ENCODE measurements at regions not wholly inside any gene's neighbourhood (a gene's known extent, or its start where the extent isn't known, plus 50 kb on each side); places are given as distances from the start of the nearest gene placed in this dataset.

- Mint-ChIP-seq H3K4me1 (no peaks in the 10 kb centered on the region), H3K27ac (no peak overlapping the region)
Observed at GRCh38 chr5:18311266-18311665, 677.0 kb downstream of the TAF11L14 start.

GRCh38 chr5:18312016-18312415, 677.8 kb downstream of the TAF11L14 start:
- Mint-ChIP-seq H3K4me1 (no peaks in the 10 kb centered on the region), H3K36me3 (no peaks in the 10 kb centered on the region), H3K27me3 (no peaks in the 10 kb centered on the region), H3K4me3 (no peak overlapping the region), H3K27ac (no peak overlapping the region), H3K9me3 (no peaks in the 10 kb centered on the region)
- DNase-seq (ENCODE audit: low spot score in 2 of 2) (no peak), ATAC-seq (ENCODE audit: low read depth) (no peak)

More at GRCh38 chr5:18311266-18311665, 677.0 kb downstream of the TAF11L14 start:
- no peak for DNase-seq (ENCODE audit: low spot score in 2 of 2)
- H3K4me3 Mint-ChIP-seq, result no peak overlapping the region
- no peak for ATAC-seq (ENCODE audit: low read depth)
- no peaks in the 10 kb centered on the region for H3K9me3 Mint-ChIP-seq
- no peaks in the 10 kb centered on the region for H3K27me3 Mint-ChIP-seq
- no peaks in the 10 kb centered on the region for H3K36me3 Mint-ChIP-seq

- Mint-ChIP-seq H3K4me3 (no peak overlapping the region), H3K9me3 (no peaks in the 10 kb centered on the region), H3K27me3 (peaks cover 3% of the 10 kb centered on the region), H3K4me1 (no peaks in the 10 kb centered on the region), H3K27ac (no peak overlapping the region), H3K36me3 (no peaks in the 10 kb centered on the region)
- DNase-seq (ENCODE audit: low spot score in 2 of 2), result peak in 1 of 2 donors; percentile 25
- ATAC-seq (ENCODE audit: low read depth), result no peak
Observed at GRCh38 chr5:18314192-18314778, 680.0 kb downstream of the TAF11L14 start.

- H3K4me1 Mint-ChIP-seq, result no peaks in the 10 kb centered on the region
- H3K9me3 Mint-ChIP-seq, result peaks cover 3% of the 10 kb centered on the region
- peaks cover 8% of the 10 kb centered on the region for H3K27me3 Mint-ChIP-seq
- H3K27ac Mint-ChIP-seq, result no peak overlapping the region
- no peak for DNase-seq (ENCODE audit: low spot score in 2 of 2)
- H3K4me3 Mint-ChIP-seq, result no peak overlapping the region
- ATAC-seq (ENCODE audit: low read depth), result no peak
- no peaks in the 10 kb centered on the region for H3K36me3 Mint-ChIP-seq
Observed at GRCh38 chr5:18321262-18321942, 687.1 kb downstream of the TAF11L14 start.

DNA sequence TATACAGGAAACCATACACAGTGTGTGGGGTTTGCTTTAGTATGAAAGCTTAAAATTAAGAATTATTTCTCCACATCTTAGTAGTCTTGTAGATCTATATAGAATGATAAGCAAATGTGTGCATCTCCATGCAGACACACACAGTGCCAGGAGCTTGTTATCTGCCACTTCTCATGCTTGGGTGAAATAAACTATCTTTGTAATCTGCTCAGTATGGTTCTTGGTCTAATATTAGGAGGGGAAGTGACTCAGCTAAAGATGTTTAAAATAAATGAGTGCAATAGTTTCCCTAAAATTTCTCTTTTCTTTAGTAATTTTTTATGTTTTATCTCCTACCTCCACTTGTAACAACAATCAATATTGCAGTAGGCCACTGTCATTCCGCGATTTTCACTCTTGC, 689.6 kb downstream of the TAF11L14 start:
- DNase-seq (ENCODE audit: low spot score in 2 of 2) (no peak), ATAC-seq (ENCODE audit: low read depth) (no peak)
- H3K27ac Mint-ChIP-seq, result no peak overlapping the region
- peaks cover 8% of the 10 kb centered on the region for H3K27me3 Mint-ChIP-seq
- H3K4me3 Mint-ChIP-seq, result no peak overlapping the region
- no peaks in the 10 kb centered on the region for H3K4me1 Mint-ChIP-seq
- H3K9me3 Mint-ChIP-seq, result peaks cover 3% of the 10 kb centered on the region
- H3K36me3 Mint-ChIP-seq, result no peaks in the 10 kb centered on the region

DNA sequence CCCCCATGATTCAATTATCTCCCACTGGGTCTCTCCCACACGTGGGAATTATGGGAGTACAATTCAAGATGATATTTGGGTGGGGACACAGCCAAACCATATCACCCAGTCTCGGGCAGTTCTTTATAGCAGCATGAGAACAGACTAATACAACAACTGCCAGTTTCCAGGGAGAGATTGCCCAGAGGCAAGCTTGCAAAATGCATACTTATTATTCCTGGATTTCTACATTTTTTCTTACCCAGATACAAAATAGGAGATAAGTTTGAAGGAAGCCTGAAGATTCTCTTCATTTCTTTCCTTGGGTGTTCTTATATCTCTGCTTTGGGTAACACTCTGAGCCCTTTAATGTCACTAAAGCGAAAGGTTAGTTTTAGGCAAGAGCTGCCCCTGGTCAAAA, 691.2 kb downstream of the TAF11L14 start:
- no peak overlapping the region for H3K4me3 Mint-ChIP-seq
- no peaks in the 10 kb centered on the region for H3K4me1 Mint-ChIP-seq
- H3K36me3 Mint-ChIP-seq, result no peaks in the 10 kb centered on the region

DNA sequence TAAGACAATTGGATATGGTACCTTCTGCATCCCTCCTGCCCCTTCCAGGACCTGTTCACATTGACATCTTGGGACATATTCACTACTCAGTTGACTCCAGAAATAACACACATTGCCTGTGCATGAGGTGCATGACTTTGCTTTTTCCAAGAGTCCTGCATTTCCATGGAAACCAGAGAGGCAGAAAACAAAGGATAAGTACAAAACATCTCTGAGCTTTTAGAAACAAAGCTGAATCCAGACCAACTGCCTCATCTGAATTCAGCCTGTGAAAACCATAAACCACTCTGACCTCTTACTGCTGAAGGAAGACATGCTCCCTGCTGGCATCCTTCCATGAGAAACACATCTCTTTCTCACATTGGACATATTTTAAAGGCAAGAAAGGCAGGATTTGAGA, 695.1 kb downstream of the TAF11L14 start:
- H3K27me3 Mint-ChIP-seq, result no peaks in the 10 kb centered on the region
- no peak overlapping the region for H3K4me3 Mint-ChIP-seq
- no peaks in the 10 kb centered on the region for H3K36me3 Mint-ChIP-seq
- peaks cover 7% of the 10 kb centered on the region for H3K9me3 Mint-ChIP-seq
- no peak overlapping the region for H3K27ac Mint-ChIP-seq
- no peaks in the 10 kb centered on the region for H3K4me1 Mint-ChIP-seq
- ATAC-seq (ENCODE audit: low read depth) (no peak), DNase-seq (ENCODE audit: low spot score in 2 of 2) (no peak)

More for the DNA sequence above, 691.2 kb downstream of the TAF11L14 start:
- H3K27me3 Mint-ChIP-seq, result peaks cover 4% of the 10 kb centered on the region
- DNase-seq (ENCODE audit: low spot score in 2 of 2) (no peak), ATAC-seq (ENCODE audit: low read depth) (no peak)
- no peak overlapping the region for H3K27ac Mint-ChIP-seq
- H3K9me3 Mint-ChIP-seq, result peaks cover 3% of the 10 kb centered on the region

GRCh38 chr5:18333841-18334240, 699.6 kb downstream of the TAF11L14 start:
- H3K27me3 Mint-ChIP-seq, result peaks cover 4% of the 10 kb centered on the region
- H3K9me3 Mint-ChIP-seq, result peaks cover 4% of the 10 kb centered on the region
- H3K27ac Mint-ChIP-seq, result no peak overlapping the region
- no peak for DNase-seq (ENCODE audit: low spot score in 2 of 2)
- H3K36me3 Mint-ChIP-seq, result no peaks in the 10 kb centered on the region
- no peaks in the 10 kb centered on the region for H3K4me1 Mint-ChIP-seq
- ATAC-seq (ENCODE audit: low read depth), result no peak
- no peak overlapping the region for H3K4me3 Mint-ChIP-seq

GRCh38 chr5:18334949-18335348, 700.7 kb downstream of the TAF11L14 start:
- peaks cover 4% of the 10 kb centered on the region for H3K9me3 Mint-ChIP-seq
- peaks cover 4% of the 10 kb centered on the region for H3K27me3 Mint-ChIP-seq
- no peak overlapping the region for H3K27ac Mint-ChIP-seq
- ATAC-seq (ENCODE audit: low read depth), result no peak
- H3K4me1 Mint-ChIP-seq, result no peaks in the 10 kb centered on the region
- no peak for DNase-seq (ENCODE audit: low spot score in 2 of 2)
- H3K36me3 Mint-ChIP-seq, result no peaks in the 10 kb centered on the region
- no peak overlapping the region for H3K4me3 Mint-ChIP-seq

DNA sequence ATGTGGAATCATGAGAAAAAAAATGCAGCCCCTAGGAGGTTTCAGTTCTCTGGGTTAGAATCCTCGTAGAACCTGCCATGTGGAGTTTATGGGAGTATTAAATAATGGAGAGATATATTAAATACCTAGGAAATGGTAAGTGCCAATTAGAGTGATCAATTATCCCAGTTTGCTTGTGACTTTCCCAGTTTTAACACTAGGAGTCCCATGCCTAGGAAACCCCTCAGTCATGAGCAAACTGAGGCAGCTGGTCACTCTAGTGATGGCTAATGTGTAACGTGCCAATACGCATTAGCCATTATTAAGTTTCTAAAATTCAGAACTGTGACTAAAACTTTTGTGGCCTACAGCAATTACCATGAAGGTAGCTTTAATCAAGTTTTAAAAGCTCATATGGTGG, 720.6 kb downstream of the TAF11L14 start:
- Mint-ChIP-seq H3K27ac (no peak overlapping the region), H3K4me1 (no peaks in the 10 kb centered on the region), H3K9me3 (peaks cover 2% of the 10 kb centered on the region), H3K4me3 (no peak overlapping the region), H3K27me3 (peaks cover 4% of the 10 kb centered on the region), H3K36me3 (no peaks in the 10 kb centered on the region)
- ATAC-seq (ENCODE audit: low read depth) (no peak), DNase-seq (ENCODE audit: low spot score in 2 of 2) (no peak)

- no peaks in the 10 kb centered on the region for H3K4me1 Mint-ChIP-seq
- no peak overlapping the region for H3K4me3 Mint-ChIP-seq
Observed at GRCh38 chr5:18357486-18357885, 723.2 kb downstream of the TAF11L14 start.

GRCh38 chr5:18366234-18366633, 732.0 kb downstream of the TAF11L14 start:
- Mint-ChIP-seq H3K27me3 (no peaks in the 10 kb centered on the region), H3K4me1 (no peaks in the 10 kb centered on the region), H3K27ac (no peak overlapping the region), H3K4me3 (no peak overlapping the region), H3K9me3 (no peaks in the 10 kb centered on the region), H3K36me3 (no peaks in the 10 kb centered on the region)
- ATAC-seq (ENCODE audit: low read depth) (no peak), DNase-seq (ENCODE audit: low spot score in 2 of 2) (no peak)

More at GRCh38 chr5:18357486-18357885, 723.2 kb downstream of the TAF11L14 start:
- peaks cover 2% of the 10 kb centered on the region for H3K9me3 Mint-ChIP-seq
- ATAC-seq (ENCODE audit: low read depth) (no peak), DNase-seq (ENCODE audit: low spot score in 2 of 2) (no peak)
- H3K27ac Mint-ChIP-seq, result no peak overlapping the region
- peaks cover 4% of the 10 kb centered on the region for H3K27me3 Mint-ChIP-seq
- no peaks in the 10 kb centered on the region for H3K36me3 Mint-ChIP-seq

GRCh38 chr5:18370531-18370930, 736.3 kb downstream of the TAF11L14 start:
- ATAC-seq (ENCODE audit: low read depth), result no peak
- no peak overlapping the region for H3K4me3 Mint-ChIP-seq
- H3K27me3 Mint-ChIP-seq, result peaks cover 2% of the 10 kb centered on the region
- H3K36me3 Mint-ChIP-seq, result no peaks in the 10 kb centered on the region
- no peak for DNase-seq (ENCODE audit: low spot score in 2 of 2)
- H3K27ac Mint-ChIP-seq, result no peak overlapping the region
- H3K9me3 Mint-ChIP-seq, result no peaks in the 10 kb centered on the region
- no peaks in the 10 kb centered on the region for H3K4me1 Mint-ChIP-seq

DNA sequence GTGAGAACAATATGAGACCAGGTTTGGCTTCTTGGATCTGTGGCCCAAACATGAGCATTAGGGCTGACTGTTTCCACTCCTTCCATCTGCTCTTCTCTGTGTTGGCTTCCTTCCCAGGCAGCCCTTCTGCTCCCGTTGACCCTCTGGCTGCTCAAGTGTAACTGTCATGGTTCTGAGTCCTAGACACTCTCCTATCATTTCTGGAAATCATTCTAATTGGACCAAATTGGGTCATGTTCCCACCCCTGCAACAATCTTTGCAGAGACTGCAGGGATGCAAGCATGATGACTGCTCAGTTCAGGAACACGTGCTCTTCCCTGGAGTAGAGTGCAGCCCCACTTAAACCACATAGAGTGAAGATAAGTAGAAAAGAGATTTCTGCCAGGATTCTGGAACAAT, 741.4 kb downstream of the TAF11L14 start:
- Mint-ChIP-seq H3K4me3 (no peak overlapping the region), H3K9me3 (no peaks in the 10 kb centered on the region), H3K27ac (no peak overlapping the region), H3K27me3 (peaks cover 2% of the 10 kb centered on the region), H3K4me1 (no peaks in the 10 kb centered on the region), H3K36me3 (no peaks in the 10 kb centered on the region)
- DNase-seq (ENCODE audit: low spot score in 2 of 2) (no peak), ATAC-seq (ENCODE audit: low read depth) (no peak)

DNA sequence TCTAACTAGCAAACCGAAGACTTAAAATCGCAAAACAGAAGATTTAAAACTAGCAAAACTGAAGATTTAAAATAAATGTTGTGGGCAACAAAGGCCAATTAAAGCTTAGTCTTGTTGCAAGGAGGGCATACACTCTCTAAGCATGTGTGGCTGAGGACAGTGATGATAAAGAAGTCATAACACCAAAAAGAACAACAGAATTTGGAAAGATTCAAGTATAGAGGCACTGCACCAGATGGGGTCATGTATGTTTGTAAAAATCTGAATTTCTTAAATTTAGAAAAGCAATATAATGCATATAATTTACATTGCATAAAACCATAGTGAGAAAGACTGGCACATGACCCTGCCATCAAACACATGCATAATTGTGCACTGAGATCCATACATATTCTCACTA, 743.8 kb downstream of the TAF11L14 start:
- no peak overlapping the region for H3K27ac Mint-ChIP-seq
- H3K4me1 Mint-ChIP-seq, result no peaks in the 10 kb centered on the region
- H3K36me3 Mint-ChIP-seq, result no peaks in the 10 kb centered on the region
- DNase-seq (ENCODE audit: low spot score in 2 of 2) (no peak), ATAC-seq (ENCODE audit: low read depth) (no peak)
- no peak overlapping the region for H3K4me3 Mint-ChIP-seq
- H3K27me3 Mint-ChIP-seq, result peaks cover 4% of the 10 kb centered on the region
- H3K9me3 Mint-ChIP-seq, result no peaks in the 10 kb centered on the region
